Stimulated activated CD8-positive, alpha-beta memory T cell treated with anti-CD3 and anti-CD28 coated beads, Interleukin-7, amount 100 ng/mL, for 4 hours (primary cell): ENCODE measurements at regions not wholly inside any gene's neighbourhood (a gene's known extent, or its start where the extent isn't known, plus 50 kb on each side); places are given as distances from the start of the nearest gene placed in this dataset.
"Not testable (repeated sequence)": the region's sequence is repeated elsewhere in the genome, so short reads cannot be mapped to it uniquely, and the experiment has no call there.

Experiments used
- DNase-seq, 2 donors: peaks; one replicate each; pipeline ENCODE4 v3.0.0-alpha.2; 2020; ENCODE audit warnings: low read depth in 2 of 2

DNA sequence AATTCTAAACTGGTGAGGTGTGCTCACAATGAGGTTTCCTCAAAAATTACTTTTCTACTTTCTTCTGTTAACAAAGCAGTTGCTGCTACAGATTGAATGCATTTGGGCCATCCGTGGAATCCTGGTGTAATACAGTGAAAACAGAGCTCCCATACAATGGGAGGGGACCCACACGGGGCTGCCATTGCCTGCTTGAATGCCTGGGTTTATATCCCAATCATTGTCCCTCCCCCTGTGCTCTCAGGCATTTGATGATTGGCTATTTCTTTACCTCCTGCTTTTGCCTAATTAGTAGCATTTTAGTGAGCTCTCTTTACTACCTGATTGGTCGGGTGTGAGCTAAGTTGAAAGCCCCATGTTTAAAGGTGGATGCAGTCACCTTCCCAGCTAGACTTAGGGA lies 52.9 kb upstream of the CSF1 start:
- not testable (repeated sequence) for DNase-seq

DNA sequence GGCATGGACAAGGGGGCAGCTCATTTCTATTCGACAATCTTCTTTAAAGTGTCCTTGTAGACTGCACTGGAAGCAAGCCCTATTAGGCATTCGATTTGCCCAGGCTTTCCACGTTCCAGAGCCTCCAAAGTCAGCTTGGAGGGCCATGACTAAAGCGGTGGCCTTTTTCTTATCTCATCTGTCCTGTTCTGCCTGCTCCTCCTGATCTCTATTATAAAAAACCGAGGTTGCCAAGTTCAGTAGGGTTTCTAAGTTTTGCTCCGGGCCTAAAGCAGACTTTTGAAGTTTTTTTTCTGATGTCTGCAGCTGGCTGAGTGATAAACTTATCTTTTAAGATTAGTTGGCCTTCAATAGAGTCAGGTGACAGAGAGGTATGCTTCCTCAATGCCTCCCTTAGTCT lies 54.7 kb upstream of the CSF1 start:
- not testable (repeated sequence) for DNase-seq

GRCh38 chr1:109853972-109854371 lies 56.7 kb upstream of the CSF1 start:
- not testable (repeated sequence) for DNase-seq

DNA sequence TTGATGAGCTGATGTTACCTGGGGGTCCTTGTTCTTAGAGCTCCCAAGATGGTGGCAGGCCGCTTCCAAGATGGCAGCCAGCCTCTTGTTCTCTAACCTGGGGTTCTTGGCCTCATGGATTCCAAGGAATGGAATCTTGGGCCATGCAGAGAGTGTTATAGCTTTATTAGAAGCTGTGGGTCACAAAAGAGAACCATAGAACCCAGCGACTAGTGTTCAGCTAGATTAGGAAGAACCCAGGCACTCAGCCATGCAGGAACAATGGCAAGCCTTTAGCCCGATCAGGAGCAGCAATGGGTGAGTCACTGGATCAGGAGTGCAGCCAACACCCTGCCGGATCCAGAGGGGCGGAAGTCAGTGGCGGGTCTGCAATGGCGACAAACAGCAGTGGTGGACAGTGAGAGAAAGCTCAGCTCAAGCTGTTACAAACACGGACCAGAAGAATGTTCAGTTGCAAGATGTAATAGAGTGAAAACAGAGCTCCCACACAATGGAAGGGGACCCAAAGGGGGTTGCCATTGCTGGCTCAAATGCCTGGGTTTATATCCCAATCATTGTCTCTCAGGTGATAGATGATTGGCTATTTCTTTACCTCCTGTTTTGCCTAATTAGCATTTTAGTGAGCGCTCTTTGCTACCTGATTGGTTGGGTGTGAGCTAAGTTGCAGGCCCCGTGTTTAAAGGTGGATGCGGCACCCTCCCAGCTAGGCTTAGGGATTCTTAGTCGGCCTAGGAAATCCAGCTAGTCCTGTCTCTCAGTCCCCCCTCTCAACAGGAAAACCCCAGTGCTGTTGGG lies 58.2 kb upstream of the CSF1 start:
- DNase-seq = not testable (repeated sequence)

- no peak for DNase-seq
Observed at GRCh38 chr1:109850827-109851226, 59.8 kb upstream of the CSF1 start.

GRCh38 chr1:109850194-109850593 lies 60.5 kb upstream of the CSF1 start:
- DNase-seq = no peak

DNA sequence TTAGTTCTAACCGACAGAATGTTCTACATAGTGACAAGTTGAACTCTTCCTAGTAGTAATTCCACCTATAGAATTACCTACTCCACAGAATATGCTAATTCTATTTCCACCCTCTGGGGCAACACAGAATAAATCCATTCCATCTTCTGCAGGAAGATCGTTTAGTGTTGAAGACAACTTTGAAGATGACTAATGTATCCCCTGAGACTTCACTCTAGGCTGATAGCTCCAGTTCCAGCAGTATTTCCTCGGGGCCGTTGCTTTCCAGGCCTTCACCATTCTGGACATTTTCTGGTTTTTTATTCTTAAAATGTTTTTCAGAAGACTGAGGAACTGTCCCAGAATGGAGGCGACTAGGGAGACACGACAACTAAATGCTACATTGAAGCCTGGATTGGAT lies 61.0 kb upstream of the CSF1 start:
- DNase-seq = no peak

- no peak for DNase-seq
Observed at GRCh38 chr1:109847251-109847650, 63.4 kb upstream of the CSF1 start.

DNA sequence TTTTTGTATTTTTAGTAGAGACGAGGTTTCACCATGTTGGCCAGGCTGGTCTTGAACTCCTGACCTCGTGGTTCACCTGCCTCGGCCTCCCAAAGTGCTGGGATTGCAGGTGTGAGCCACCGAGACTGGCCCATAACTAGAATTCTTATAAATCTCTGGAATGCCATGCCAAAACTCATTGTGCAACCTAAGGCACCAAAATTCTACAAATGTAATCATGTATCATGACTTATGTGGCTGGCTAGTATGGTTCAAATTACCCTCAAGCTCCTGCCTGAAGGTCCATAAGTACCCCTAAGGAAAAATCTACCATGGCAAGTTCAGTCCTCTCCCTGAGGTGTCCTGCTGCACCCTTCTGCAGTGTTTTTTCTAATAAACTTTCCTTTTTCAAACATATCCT lies 63.8 kb upstream of the CSF1 start:
- no peak for DNase-seq

DNA sequence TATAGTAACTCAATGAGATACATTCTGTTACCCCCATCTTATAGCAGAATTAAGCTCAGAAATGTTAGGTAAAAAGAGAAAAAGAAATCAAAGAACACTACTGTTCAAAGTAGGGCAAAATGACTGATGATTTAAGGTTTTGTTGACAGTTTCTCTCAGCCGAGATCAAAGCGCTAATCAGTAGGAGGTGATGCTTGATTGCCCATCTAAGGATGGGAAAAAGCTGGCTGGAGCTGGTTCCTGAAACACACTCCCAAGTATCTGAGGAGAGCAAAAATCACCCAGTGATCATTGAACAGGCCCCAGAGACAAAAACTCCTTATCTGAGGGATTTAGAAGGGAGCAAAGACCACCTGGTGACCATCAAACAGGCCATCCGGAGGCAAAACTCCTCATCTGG lies 64.5 kb upstream of the CSF1 start:
- DNase-seq = no peak

DNA sequence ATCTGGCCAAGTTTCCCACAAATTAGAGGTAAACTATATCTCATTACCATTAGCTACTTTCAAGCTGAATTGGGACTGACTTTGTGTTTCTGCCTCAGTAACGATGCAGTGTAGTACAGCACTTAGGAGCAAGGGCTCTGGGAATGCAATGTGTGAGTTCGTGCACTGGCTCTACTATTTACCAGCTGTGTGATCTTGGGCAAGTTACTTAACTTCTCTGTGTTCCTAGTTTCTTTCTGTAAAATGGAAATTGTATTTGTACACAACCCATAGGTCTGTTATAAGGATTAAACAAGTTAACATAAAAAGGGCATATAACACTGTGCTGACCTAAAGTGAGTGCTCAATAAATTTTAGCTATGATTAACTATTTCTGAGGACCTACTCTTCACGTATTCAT lies 65.0 kb upstream of the CSF1 start:
- no peak for DNase-seq

DNA sequence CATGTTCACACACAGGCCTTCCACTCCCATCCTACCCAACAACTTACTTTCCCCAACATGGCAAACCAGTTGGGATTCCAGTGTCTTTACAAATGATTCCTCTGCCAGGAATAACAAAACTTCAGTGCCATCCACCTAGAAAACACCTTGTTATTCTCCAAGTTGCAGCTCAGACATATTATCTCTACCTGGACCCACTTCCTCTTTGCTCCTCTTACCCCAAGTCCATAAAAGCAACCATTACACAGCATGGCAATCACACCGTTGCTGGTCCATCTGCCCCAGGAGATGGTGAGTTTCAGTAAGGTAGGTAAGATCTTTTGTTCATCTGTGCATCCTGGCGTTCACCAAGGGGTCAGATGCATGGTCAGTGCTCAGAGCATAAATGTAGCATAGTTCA lies 66.0 kb upstream of the CSF1 start:
- DNase-seq = no peak

- no peak for DNase-seq
Observed at GRCh38 chr1:109840011-109840629, 70.5 kb upstream of the CSF1 start.

- DNase-seq = not testable (repeated sequence)
Observed at GRCh38 chr1:109839276-109839675, 71.4 kb upstream of the CSF1 start.

DNA sequence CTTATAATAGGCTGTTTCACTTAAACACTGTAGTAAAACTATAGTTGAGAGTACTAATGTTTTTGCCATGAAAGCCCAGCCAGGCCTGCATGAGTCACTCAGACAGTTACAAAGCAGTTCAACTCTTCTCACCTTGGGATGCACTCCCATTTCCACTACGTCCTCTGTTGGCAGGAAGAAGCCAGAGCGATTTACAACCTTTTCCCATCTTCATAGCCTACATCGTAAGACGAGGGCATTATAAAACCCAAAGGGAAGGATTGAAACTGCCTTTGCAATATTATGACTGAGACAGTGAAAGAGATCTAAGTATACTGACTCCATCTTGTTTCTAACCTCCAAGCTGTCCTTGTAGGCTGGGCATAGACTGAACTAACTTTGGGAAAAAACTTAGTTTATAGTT lies 71.8 kb upstream of the CSF1 start:
- DNase-seq = no peak

GRCh38 chr1:109837852-109838570 lies 72.6 kb upstream of the CSF1 start:
- no peak for DNase-seq

DNA sequence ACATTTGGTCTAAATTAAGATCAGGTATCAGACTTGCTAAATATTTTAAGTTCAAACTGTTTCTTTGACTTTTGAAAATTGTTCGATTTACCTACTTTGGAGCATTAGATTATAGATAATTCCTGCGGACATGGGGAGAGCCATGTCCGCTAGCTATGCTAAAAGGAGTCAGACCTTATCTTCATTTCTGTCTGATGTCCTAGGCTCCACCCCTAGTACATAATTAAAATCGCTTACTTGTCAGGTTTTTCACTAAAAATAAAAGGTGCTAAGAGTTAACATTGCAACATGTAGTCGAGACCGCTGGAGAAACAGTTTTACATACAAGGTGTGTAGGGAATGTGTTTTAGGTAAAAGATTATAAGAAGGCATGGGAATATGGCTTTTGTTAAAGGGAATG lies 71.9 kb upstream of the EPS8L3 start:
- DNase-seq = not testable (repeated sequence)

- no peak for DNase-seq
Observed at GRCh38 chr1:109834951-109835350, 71.2 kb upstream of the EPS8L3 start.

- DNase-seq = no peak
Observed at GRCh38 chr1:109832945-109833344, 69.2 kb upstream of the EPS8L3 start.

- no peak for DNase-seq
Observed at GRCh38 chr1:109828756-109829505, 65.2 kb upstream of the EPS8L3 start.

DNA sequence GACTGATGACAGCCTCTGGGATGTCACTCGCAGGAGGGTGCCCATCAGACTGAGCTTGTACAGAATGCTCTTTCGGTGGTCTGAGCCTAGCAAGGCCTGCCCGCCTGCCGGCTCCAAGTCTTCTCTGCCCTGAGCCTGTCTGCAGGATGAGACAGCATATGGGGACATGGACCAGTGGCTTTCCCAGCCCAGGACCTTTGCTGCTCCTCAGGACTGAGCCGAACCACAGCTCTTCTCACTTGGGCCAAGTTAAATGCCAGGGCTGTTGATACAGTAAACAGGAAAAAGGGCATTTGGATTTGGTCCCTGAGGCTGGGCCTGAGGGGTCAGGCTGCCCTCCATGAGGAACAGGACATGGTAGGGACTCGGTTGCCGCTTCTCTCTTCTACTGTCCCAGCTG lies 64.3 kb upstream of the EPS8L3 start:
- no peak for DNase-seq

DNA sequence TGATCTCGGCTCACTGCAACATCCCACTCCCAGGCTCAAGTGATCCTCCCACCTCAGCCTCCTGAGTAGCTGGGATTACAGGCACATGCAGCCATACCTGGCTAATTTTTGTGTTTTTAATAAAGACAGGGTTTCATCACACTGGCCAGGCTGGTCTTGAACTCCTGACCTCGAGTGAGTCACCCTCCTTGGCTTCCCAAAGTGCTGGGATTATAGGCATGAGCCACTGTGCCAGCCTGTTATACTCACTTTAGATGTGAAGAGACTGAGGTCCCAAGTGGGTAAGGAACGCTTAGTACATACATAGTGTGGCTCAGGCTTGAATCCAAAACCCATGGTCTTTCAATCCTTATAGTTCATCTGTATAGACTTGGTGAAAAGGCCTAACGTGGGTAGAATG lies 63.7 kb upstream of the EPS8L3 start:
- no peak for DNase-seq
